Esophagus muscularis mucosa (tissue), 4 donors: ENCODE measurements at regions not wholly inside any gene's neighbourhood (a gene's known extent, or its start where the extent isn't known, plus 50 kb on each side); places are given as distances from the start of the nearest gene placed in this dataset.
"Not testable (repeated sequence)": the region's sequence is repeated elsewhere in the genome, so short reads cannot be mapped to it uniquely, and the experiment has no call there.

Source experiments
- DNase-seq: peaks from one replicate; pipeline ENCODE4 v3.0.0-alpha.2; 2017; ENCODE audit errors: extremely low spot score
- H3K27ac ChIP-seq, 4 donors: fragments of 200-600 bp; sonication (generic); replicated peaks in 1 of 4; 1 replicate in 3 of 4; 2 replicates in 1 of 4; pipeline ENCODE4 v1.5.1; 2016 to 2019; ENCODE audit warnings: mild to moderate bottlenecking in 1 of 4
- H3K27me3 ChIP-seq, 4 donors: fragments of 200-600 bp; sonication (generic); one replicate each; pipeline versions ENCODE4 v1.5.1 to v1.6.0; 2016 to 2019
- H3K36me3 ChIP-seq, 4 donors: fragments of 200-600 bp; sonication (generic); one replicate each; pipeline ENCODE4 v1.5.1; 2016 to 2019
- H3K4me1 ChIP-seq, 4 donors: fragments of 200-600 bp; sonication (generic); one replicate each; pipeline ENCODE4 v1.5.1; 2016 to 2019
- H3K4me3 ChIP-seq, 4 donors: fragments of 200-600 bp; sonication (generic); 1 replicate in 2 of 4; 2 replicates in 2 of 4; pipeline ENCODE4 v1.5.1; 2016 to 2019; ENCODE audit warnings: mild to moderate bottlenecking in 4 of 4, moderate library complexity in 1 of 4
- H3K9me3 ChIP-seq, 4 donors: fragments of 200-600 bp; sonication (generic); 1 replicate in 3 of 4; 2 replicates in 1 of 4; pipeline ENCODE4 v1.5.1; 2016 to 2019
- CTCF ChIP-seq, 3 experiments: fragments of 200-600 bp in 2 of 3; fragments of 450-650 bp in 1 of 3; sonication (generic) in 2 of 3; IDR thresholded peaks; one replicate each; pipeline ENCODE4 v1.5.1; 2017 to 2019; ENCODE audit warnings: antibody characterized with exemption in 3 of 3, mild to moderate bottlenecking in 2 of 3, moderate library complexity in 1 of 3
- EP300 ChIP-seq: sonication (generic); formaldehyde crosslinking; IDR thresholded peaks from one replicate; pipeline ENCODE4 v1.6.1; 2017; ENCODE audit warnings: antibody characterized with exemption
- POLR2A ChIP-seq: fragments of 450-650 bp; IDR thresholded peaks from one replicate; pipeline ENCODE4 v1.6.1; 2017; ENCODE audit warnings: antibody characterized with exemption, moderate library complexity, mild to moderate bottlenecking, low read depth
- POLR2AphosphoS5 ChIP-seq, 2 donors: sonication (generic); formaldehyde crosslinking; IDR thresholded peaks; one replicate each; pipeline ENCODE4 v1.6.1; 2017; ENCODE audit warnings: antibody characterized with exemption in 2 of 2
- WGBS: methylation state at CpG from one replicate; pipeline ENCODE4 v1.1.5; 2018; 5-methylcytosine and 5-hydroxymethylcytosine counted together
- intact Hi-C: fragments of 100-400 bp; cut with DNase I; formaldehyde crosslinking; loops from one replicate; pipeline ENCODE4 v1.15.1; 2023

- intact Hi-C loops: no loop called here
- WGBS: 55% methylated on average over 1 of the region's 1 CpG
Measured at GRCh38 chr1:102472520-102472919, 475.8 kb upstream of the OLFM3 start.

DNA sequence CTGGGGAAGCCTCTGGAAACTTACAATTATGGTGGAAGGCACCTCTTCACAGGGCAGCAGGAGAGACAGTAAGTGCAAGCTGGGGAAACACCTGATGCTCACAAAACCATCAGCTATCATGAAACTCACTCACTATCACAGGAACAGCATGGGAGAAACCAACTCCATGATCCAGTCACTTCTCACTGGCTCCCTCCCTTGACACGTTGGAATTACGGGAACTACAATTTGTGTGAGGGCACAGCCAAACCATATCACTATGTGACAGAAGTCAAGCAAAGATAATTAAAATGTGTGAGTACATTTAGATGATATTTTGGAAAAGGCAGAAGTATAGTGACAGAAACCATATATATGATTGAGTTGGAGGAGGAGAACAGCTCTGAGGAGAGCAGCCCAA is 474.0 kb upstream of the OLFM3 start:
- Histone ChIP-seq H3K27ac (no peak overlapping the region), H3K4me3 (no peak overlapping the region), H3K36me3 (no peaks in the 10 kb centered on the region), H3K9me3 (no peaks in the 10 kb centered on the region), H3K4me1 (no peaks in the 10 kb centered on the region), H3K27me3 (no peaks in the 10 kb centered on the region)
- no peak for DNase-seq
- TF ChIP-seq EP300 (no peak), POLR2AphosphoS5 (IDR thresholded peaks at IDR 0.05) (no peak), POLR2A (no peak), CTCF (IDR thresholded peaks at IDR 0.05) (no peak)
- WGBS: 68% methylated on average over 2 of the region's 2 CpGs
- intact Hi-C loops: no loop called here

More at GRCh38 chr1:102472520-102472919, 475.8 kb upstream of the OLFM3 start:
- no peak for DNase-seq
- no peaks in the 10 kb centered on the region for H3K4me1 ChIP-seq
- H3K27ac ChIP-seq: no peak overlapping the region
- TF ChIP-seq POLR2AphosphoS5 (IDR thresholded peaks at IDR 0.05) (no peak), EP300 (no peak), CTCF (IDR thresholded peaks at IDR 0.05) (no peak), POLR2A (no peak)
- H3K9me3 ChIP-seq: no peaks in the 10 kb centered on the region
- no peaks in the 10 kb centered on the region for H3K36me3 ChIP-seq
- H3K27me3 ChIP-seq: no peaks in the 10 kb centered on the region
- H3K4me3 ChIP-seq: no peak overlapping the region

- DNase-seq: no peak
- H3K27me3 ChIP-seq: no peaks in the 10 kb centered on the region
- WGBS: 95% methylated on average over 1 of the region's 1 CpG
- intact Hi-C loops: no loop called here
- H3K9me3 ChIP-seq: no peaks in the 10 kb centered on the region
- H3K36me3 ChIP-seq: no peaks in the 10 kb centered on the region
- H3K4me1 ChIP-seq: no peaks in the 10 kb centered on the region
- H3K27ac ChIP-seq: no peak overlapping the region
- TF ChIP-seq CTCF (IDR thresholded peaks at IDR 0.05): no peak
- no peak for TF ChIP-seq POLR2AphosphoS5 (IDR thresholded peaks at IDR 0.05)
- TF ChIP-seq POLR2A: no peak
- TF ChIP-seq EP300: no peak
- H3K4me3 ChIP-seq: no peak overlapping the region
Measured at GRCh38 chr1:102466487-102466886, 469.8 kb upstream of the OLFM3 start.

DNA sequence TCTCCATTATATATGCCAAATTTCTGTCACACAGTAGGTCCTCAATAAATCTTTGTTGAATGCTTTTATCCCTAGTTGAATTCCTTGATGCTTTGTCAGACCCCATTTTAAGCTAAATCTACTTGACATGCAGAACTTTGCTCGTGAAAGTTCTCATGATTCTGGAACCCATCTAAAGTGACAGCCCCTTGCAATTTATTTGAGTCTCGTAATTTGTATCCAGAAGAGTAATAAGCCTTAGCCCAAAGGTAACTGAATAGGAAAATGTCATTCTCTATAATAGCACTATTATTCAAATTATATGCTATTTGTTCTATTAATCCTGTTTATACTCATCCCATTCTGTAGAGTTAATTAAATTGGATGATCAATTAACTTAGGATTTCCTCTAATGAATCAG is 466.6 kb upstream of the OLFM3 start:
- no peak for DNase-seq
- H3K27me3 ChIP-seq: no peaks in the 10 kb centered on the region
- H3K9me3 ChIP-seq: no peaks in the 10 kb centered on the region
- WGBS: 53% methylated on average over 2 of the region's 2 CpGs
- H3K4me3 ChIP-seq: no peak overlapping the region
- no peak overlapping the region for H3K27ac ChIP-seq
- TF ChIP-seq POLR2A (no peak), CTCF (IDR thresholded peaks at IDR 0.05) (no peak), POLR2AphosphoS5 (IDR thresholded peaks at IDR 0.05) (no peak), EP300 (no peak)
- H3K36me3 ChIP-seq: no peaks in the 10 kb centered on the region
- intact Hi-C loops: no loop called here
- no peaks in the 10 kb centered on the region for H3K4me1 ChIP-seq

DNA sequence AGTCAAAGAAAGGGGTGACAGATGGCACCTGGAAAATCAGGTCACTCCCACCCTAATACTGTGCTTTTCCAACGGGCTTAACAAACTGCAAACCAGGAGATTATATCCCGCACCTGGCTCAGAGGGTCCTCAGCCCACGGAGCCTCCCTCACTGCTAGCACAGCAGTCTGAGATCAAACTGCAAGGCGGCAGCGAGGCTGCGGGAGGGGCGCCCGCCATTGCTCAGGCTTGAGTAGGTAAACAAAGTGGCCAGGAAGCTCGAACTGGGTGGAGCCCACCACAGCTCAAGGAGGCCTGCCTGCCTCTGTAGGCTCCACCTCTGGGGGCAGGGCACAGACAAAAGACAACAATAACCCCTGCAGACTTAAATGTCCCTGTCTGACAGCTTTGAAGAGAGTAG is 445.6 kb upstream of the OLFM3 start:
- H3K4me3 ChIP-seq, H3K27ac ChIP-seq, DNase-seq, H3K4me1 ChIP-seq, intact Hi-C loops, H3K36me3 ChIP-seq, H3K27me3 ChIP-seq: not testable (repeated sequence)
- WGBS: 91% methylated on average over 6 of the region's 9 CpGs
- peaks cover 0 to 21% (median 0%) of the 10 kb centered on the region in 4 donors for H3K9me3 ChIP-seq
